H1 (cell line): ENCODE measurements at regions not wholly inside any gene's neighbourhood (a gene's known extent, or its start where the extent isn't known, plus 50 kb on each side); places are given as distances from the start of the nearest gene placed in this dataset.

ENCODE experiments used
- CHD7 ChIP-seq: fragments of 300-600 bp; sonication (generic); IDR thresholded peaks from 2 replicates; pipeline ENCODE4 v1.7.1; 2012; ENCODE audit warnings: low read length, moderate library complexity, mild to moderate bottlenecking, inconsistent platforms; ENCODE audit not compliant: insufficient replicate concordance

- no peak for TF ChIP-seq CHD7
Observed at GRCh38 chr4:112852601-112853000, 196.9 kb upstream of the ANK2 start (continued).
